Lower lobe of right lung (tissue), 2 donors: ENCODE measurements at regions not wholly inside any gene's neighbourhood (a gene's known extent, or its start where the extent isn't known, plus 50 kb on each side); places are given as distances from the start of the nearest gene placed in this dataset.

Source experiments
- ATAC-seq, 2 donors: fragments of 200-7000 bp; cut with Tn5 transposase; one replicate each; pipeline ENCODE4 v1.9.1; 2020 to 2022; ENCODE audit warnings: mild to moderate bottlenecking in 2 of 2, moderate library complexity in 2 of 2
- DNase-seq: peaks from one replicate; pipeline ENCODE4 v3.0.0-alpha.2; 2020
- H3K27ac ChIP-seq: fragments of 200-600 bp; one replicate; pipeline ENCODE4 v1.8.0; 2022
- H3K27me3 ChIP-seq: fragments of 200-600 bp; one replicate; pipeline ENCODE4 v1.8.0; 2022; ENCODE audit warnings: low read depth
- H3K36me3 ChIP-seq: fragments of 200-600 bp; one replicate; pipeline ENCODE4 v1.8.0; 2022; ENCODE audit warnings: mild to moderate bottlenecking
- H3K4me1 ChIP-seq: fragments of 200-600 bp; one replicate; pipeline ENCODE4 v1.8.0; 2022
- H3K4me3 ChIP-seq: fragments of 200-600 bp; one replicate; pipeline ENCODE4 v1.8.0; 2022; ENCODE audit warnings: mild to moderate bottlenecking
- H3K9me3 ChIP-seq: fragments of 200-600 bp; one replicate; pipeline ENCODE4 v1.8.0; 2022
- CTCF ChIP-seq: fragments of 200-600 bp; IDR thresholded peaks from one replicate; pipeline ENCODE4 v1.8.0; 2022; ENCODE audit warnings: antibody characterized with exemption, mild to moderate bottlenecking
- intact Hi-C: fragments of 100-400 bp; cut with DNase I; formaldehyde crosslinking; loops from one replicate; pipeline ENCODE4 v1.11.0; 2022
- donor health status: DM: no; HTN: yes; CAD: no; lungs with severe emphysema.

DNA sequence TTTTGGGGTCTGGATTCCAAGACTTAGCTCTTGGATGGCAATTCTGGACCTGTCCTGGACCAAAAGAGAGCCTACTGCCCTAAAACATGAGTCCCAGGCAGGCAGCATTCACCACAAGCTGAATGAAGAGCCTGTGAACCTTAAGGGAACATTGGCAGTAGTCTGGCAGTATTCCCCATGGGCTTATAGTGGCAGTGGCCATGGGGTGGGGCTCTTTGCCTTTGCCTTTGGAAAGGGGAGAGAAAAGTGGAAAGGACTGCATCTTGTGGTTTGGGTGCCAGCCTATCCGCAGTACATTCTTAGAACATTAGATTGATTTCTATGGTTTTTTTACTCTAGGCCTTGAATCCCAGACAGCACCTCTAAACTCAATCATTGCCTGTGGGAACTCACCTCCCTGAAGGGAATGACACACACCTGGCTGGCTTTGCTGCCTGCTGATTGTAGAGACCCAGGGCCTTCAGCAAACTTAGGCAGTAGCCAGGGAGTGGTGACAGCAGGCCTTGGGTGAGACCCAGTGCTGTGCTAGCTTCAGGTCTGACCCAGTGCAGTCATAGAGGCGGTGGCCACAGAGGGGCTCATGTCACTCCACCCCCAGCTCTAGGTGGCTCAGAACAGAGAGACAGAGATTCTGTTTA, 216.3 kb downstream of the CETN3 start:
- TF ChIP-seq CTCF = no peak
- Histone ChIP-seq H3K27ac (no peak overlapping the region), H3K36me3 (no peaks in the 10 kb centered on the region), H3K27me3 (no peaks in the 10 kb centered on the region), H3K4me1 (no peaks in the 10 kb centered on the region), H3K4me3 (no peak overlapping the region), H3K9me3 (no peaks in the 10 kb centered on the region)
- intact Hi-C loops = no loop called here
- ATAC-seq (no peak), DNase-seq (no peak)

GRCh38 chr5:90191352-90192045, 218.1 kb downstream of the CETN3 start:
- H3K27ac ChIP-seq = no peak overlapping the region
- H3K27me3 ChIP-seq = no peaks in the 10 kb centered on the region
- no peak for ATAC-seq
- H3K36me3 ChIP-seq = no peaks in the 10 kb centered on the region
- no peak overlapping the region for H3K4me3 ChIP-seq
- no peak for DNase-seq
- H3K9me3 ChIP-seq = no peaks in the 10 kb centered on the region
- intact Hi-C loops = no loop called here
- TF ChIP-seq CTCF = no peak
- H3K4me1 ChIP-seq = no peaks in the 10 kb centered on the region

GRCh38 chr5:90185897-90186468, 223.6 kb downstream of the CETN3 start:
- Histone ChIP-seq H3K27ac (no peak overlapping the region), H3K4me3 (no peak overlapping the region), H3K27me3 (no peaks in the 10 kb centered on the region), H3K9me3 (no peaks in the 10 kb centered on the region), H3K4me1 (no peaks in the 10 kb centered on the region), H3K36me3 (no peaks in the 10 kb centered on the region)
- no peak for ATAC-seq
- no peak for TF ChIP-seq CTCF
- no peak for DNase-seq
- intact Hi-C loops = no loop called here

DNA sequence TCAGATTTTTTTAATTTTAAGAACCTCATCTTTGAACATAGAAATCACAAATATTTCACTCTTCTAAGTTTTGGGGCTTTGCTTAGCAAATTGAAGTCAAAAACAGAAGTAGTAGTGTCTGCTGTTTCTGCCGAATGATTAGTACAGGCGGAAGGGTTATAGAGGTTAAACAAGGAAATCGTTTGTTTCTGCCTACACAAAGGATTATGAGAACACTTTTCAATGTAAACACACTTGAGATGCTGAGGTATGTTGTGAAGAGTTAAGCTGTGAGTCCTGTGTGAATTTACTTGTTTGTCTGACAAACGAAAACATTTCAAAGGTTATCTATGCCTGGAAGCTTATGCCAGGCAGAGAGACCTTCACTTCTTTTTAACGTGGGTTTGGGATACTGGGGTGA, 224.8 kb downstream of the CETN3 start:
- no peaks in the 10 kb centered on the region for H3K27me3 ChIP-seq
- H3K9me3 ChIP-seq = no peaks in the 10 kb centered on the region
- H3K36me3 ChIP-seq = no peaks in the 10 kb centered on the region
- H3K27ac ChIP-seq = no peak overlapping the region
- H3K4me1 ChIP-seq = no peaks in the 10 kb centered on the region
- DNase-seq (no peak), ATAC-seq (peak in 1 of 2 donors; percentile 58)
- intact Hi-C loops = no loop called here
- no peak for TF ChIP-seq CTCF
- H3K4me3 ChIP-seq = no peak overlapping the region

DNA sequence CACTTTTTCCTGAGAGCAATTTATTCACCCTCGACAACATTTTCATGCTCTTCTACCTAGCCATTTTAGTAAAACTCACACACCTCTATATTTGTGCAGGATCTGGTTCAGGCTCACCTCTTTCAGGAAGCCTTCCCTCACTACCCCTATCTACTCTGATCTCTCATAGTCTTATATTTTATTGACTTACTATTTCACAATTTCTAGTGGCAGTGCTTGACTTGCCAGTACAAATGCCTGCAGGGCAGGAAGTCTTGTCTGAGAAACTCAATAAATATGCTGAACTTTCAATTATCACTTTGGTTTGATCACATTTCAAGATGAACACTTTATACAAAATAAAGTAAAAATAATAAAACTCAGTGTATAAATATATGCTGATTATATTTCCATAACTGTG, 226.8 kb downstream of the CETN3 start:
- H3K36me3 ChIP-seq = no peaks in the 10 kb centered on the region
- intact Hi-C loops = no loop called here
- no peak for TF ChIP-seq CTCF
- H3K9me3 ChIP-seq = no peaks in the 10 kb centered on the region
- ATAC-seq = peak in 1 of 2 donors; percentile 55
- H3K27ac ChIP-seq = no peak overlapping the region
- no peak for DNase-seq
- no peak overlapping the region for H3K4me3 ChIP-seq
- no peaks in the 10 kb centered on the region for H3K4me1 ChIP-seq
- no peaks in the 10 kb centered on the region for H3K27me3 ChIP-seq
